Transverse colon (tissue), 4 donors: ENCODE measurements at regions not wholly inside any gene's neighbourhood (a gene's known extent, or its start where the extent isn't known, plus 50 kb on each side); places are given as distances from the start of the nearest gene placed in this dataset.

Experiments
- DNase-seq: peaks from one replicate; pipeline ENCODE4 v3.0.0-alpha.2; 2019
- H3K27ac ChIP-seq, 4 donors: fragments of 200-600 bp; sonication (generic); 2 replicates each; pipeline ENCODE4 v1.5.1; 2016 to 2018; ENCODE audit warnings: inconsistent platforms in 4 of 4
- H3K27me3 ChIP-seq: fragments of 200-600 bp; sonication (generic); 2 replicates; pipeline ENCODE4 v1.5.1; 2017; ENCODE audit warnings: inconsistent platforms
- H3K36me3 ChIP-seq, 4 donors: fragments of 200-600 bp; sonication (generic); 2 replicates each; pipeline ENCODE4 v1.5.1; 2017 to 2019; ENCODE audit warnings: inconsistent platforms in 4 of 4
- H3K4me1 ChIP-seq, 4 donors: fragments of 200-600 bp; sonication (generic); 2 replicates each; pipeline ENCODE4 v1.5.1; 2017 to 2020; ENCODE audit warnings: inconsistent platforms in 4 of 4
- H3K4me3 ChIP-seq, 4 donors: fragments of 200-600 bp; sonication (generic); 1 replicate in 1 of 4; 2 replicates in 3 of 4; pipeline versions ENCODE4 v1.5.1 to v1.6.1; 2017 to 2019; ENCODE audit warnings: inconsistent platforms in 4 of 4
- H3K9me3 ChIP-seq, 2 donors: fragments of 200-600 bp; sonication (generic); 2 replicates each; pipeline ENCODE4 v1.5.1; 2017 to 2019; ENCODE audit warnings: inconsistent platforms in 2 of 2
- EP300 ChIP-seq: sonication (generic); formaldehyde crosslinking; IDR thresholded peaks from one replicate; pipeline ENCODE4 v1.6.1; 2017; ENCODE audit warnings: antibody characterized with exemption, low read depth
- POLR2A ChIP-seq: fragments of 450-650 bp; IDR thresholded peaks from one replicate; pipeline ENCODE4 v1.6.1; 2016; ENCODE audit warnings: antibody characterized with exemption, mild to moderate bottlenecking, moderate library complexity
- POLR2AphosphoS5 ChIP-seq, 3 donors: sonication (generic); formaldehyde crosslinking; IDR thresholded peaks; one replicate each; pipeline ENCODE4 v1.6.1; 2016; ENCODE audit warnings: antibody characterized with exemption in 3 of 3
- WGBS, 2 donors: methylation state at CpG; one replicate each; pipeline ENCODE4 v1.1.5; 2018; ENCODE audit warnings: low coverage in 1 of 2; 5-methylcytosine and 5-hydroxymethylcytosine counted together
- in situ Hi-C, 4 donors: fragments of 200-750 bp; cut with MboI; loops; one replicate each; pipeline versions ENCODE4 v1.15.0 to v1.15.1; 2017; ENCODE audit warnings: low sequenced_read_pairs in 3 of 4, low pct_ligation_motif_present in 1 of 4, low pct_unique_long_range_greater_than_20kb in 1 of 4
- intact Hi-C: fragments of 100-400 bp; cut with DNase I; formaldehyde crosslinking; loops from one replicate; pipeline ENCODE4 v1.15.1; 2023; ENCODE audit warnings: low total_unique reads
- TF ChIP-seq, protein P1 (sequence below), 5 experiments: fragments of 200-600 bp in 3 of 5; fragments of 450-650 bp in 2 of 5; sonication (generic) in 3 of 5; IDR thresholded peaks; 1 replicate in 2 of 5; 2 replicates in 3 of 5; pipeline ENCODE4 v1.5.1; 2016 to 2017; ENCODE audit warnings: antibody characterized with exemption in 5 of 5, inconsistent platforms in 3 of 5, mild to moderate bottlenecking in 2 of 5, moderate library complexity in 1 of 5

DNA sequence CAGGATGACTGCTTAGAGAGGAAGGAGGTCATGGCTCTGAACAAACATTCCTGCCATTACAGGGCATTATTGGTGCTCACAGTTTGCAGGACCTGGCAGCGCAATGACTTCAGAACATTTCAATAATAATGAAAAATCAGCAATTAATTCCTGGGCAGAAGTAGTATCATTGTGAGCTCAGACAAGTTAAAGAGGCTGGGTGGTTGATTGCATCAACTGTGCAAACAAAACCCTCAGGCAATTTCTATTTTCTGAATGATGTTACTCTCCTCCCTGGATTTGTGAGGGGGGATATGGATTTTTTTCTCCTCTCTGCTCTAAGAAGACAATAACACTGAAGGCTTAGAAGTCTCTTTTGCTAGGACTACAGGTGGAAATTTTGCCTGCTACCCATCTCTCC is 168.1 kb upstream of the TACR1 start:
- in situ Hi-C loops (no loop called here), intact Hi-C loops (no loop called here)
- Histone ChIP-seq H3K9me3 (no peaks in the 10 kb centered on the region), H3K4me3 (no peak overlapping the region), H3K4me1 (no peaks in the 10 kb centered on the region), H3K36me3 (no peaks in the 10 kb centered on the region), H3K27me3 (no peaks in the 10 kb centered on the region), H3K27ac (no peak overlapping the region)
- DNase-seq = no peak
- 36 to 100% methylated on average over 1 of the region's 1 CpG for WGBS, 2 donors
- TF ChIP-seq EP300 = no peak
- TF ChIP-seq, protein P1, sequence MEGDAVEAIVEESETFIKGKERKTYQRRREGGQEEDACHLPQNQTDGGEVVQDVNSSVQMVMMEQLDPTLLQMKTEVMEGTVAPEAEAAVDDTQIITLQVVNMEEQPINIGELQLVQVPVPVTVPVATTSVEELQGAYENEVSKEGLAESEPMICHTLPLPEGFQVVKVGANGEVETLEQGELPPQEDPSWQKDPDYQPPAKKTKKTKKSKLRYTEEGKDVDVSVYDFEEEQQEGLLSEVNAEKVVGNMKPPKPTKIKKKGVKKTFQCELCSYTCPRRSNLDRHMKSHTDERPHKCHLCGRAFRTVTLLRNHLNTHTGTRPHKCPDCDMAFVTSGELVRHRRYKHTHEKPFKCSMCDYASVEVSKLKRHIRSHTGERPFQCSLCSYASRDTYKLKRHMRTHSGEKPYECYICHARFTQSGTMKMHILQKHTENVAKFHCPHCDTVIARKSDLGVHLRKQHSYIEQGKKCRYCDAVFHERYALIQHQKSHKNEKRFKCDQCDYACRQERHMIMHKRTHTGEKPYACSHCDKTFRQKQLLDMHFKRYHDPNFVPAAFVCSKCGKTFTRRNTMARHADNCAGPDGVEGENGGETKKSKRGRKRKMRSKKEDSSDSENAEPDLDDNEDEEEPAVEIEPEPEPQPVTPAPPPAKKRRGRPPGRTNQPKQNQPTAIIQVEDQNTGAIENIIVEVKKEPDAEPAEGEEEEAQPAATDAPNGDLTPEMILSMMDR (IDR thresholded peaks at IDR 0.05) = no peak
- no peak for TF ChIP-seq POLR2AphosphoS5 (IDR thresholded peaks at IDR 0.05)
- TF ChIP-seq POLR2A = no peak

DNA sequence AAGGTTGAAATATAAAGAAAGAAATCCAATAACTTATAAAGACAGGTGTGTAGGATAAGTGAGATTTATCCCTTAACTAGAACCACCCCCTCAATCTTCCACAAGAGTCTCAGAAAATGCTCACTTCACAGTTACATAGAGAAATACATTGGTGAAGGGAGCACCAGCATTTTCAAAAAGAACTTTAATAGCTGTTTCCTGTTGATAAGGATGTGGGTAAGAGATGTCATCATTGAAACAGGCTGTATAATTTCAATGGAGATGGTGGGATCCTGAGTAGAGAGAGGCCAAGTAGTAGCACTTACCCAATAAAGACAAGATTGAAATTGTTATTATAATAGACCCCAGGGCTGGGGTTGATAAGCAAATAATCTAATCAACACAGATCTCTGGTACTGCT is 162.2 kb upstream of the TACR1 start:
- no peaks in the 10 kb centered on the region for H3K36me3 ChIP-seq
- H3K4me3 ChIP-seq = no peak overlapping the region
- DNase-seq = no peak
- in situ Hi-C loops (no loop called here), intact Hi-C loops (no loop called here)
- H3K27ac ChIP-seq = no peak overlapping the region
- TF ChIP-seq POLR2AphosphoS5 (IDR thresholded peaks at IDR 0.05) = no peak
- TF ChIP-seq EP300 = no peak
- TF ChIP-seq, protein P1 (IDR thresholded peaks at IDR 0.05) = no peak
- no peak for TF ChIP-seq POLR2A
- H3K4me1 ChIP-seq = no peaks in the 10 kb centered on the region
- H3K27me3 ChIP-seq = no peaks in the 10 kb centered on the region
- no peaks in the 10 kb centered on the region for H3K9me3 ChIP-seq

DNA sequence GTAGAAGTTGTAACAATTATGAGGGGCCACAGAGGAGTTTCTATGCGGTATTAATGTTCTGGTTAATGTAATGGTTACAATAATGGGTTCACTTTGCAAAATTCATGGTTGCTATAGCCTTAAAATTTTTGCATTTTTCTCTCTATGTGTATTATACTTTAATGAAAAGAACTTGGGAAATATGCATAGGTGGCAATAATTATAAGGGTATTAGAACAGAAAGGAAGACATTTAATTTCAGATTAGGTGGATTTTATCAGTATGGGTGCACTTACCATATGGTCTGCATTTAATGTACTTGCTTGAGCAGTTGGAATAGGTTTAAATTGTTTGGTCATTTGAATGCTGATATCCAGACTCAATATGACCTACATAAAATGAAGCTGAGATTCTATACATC is 161.6 kb upstream of the TACR1 start:
- Histone ChIP-seq H3K4me3 (no peak overlapping the region), H3K27ac (no peak overlapping the region), H3K27me3 (no peaks in the 10 kb centered on the region), H3K36me3 (no peaks in the 10 kb centered on the region), H3K9me3 (no peaks in the 10 kb centered on the region), H3K4me1 (no peaks in the 10 kb centered on the region)
- no peak for TF ChIP-seq EP300
- no peak for TF ChIP-seq POLR2AphosphoS5 (IDR thresholded peaks at IDR 0.05)
- TF ChIP-seq POLR2A = no peak
- TF ChIP-seq, protein P1 (IDR thresholded peaks at IDR 0.05) = no peak
- no peak for DNase-seq
- intact Hi-C loops (no loop called here), in situ Hi-C loops (no loop called here)
- 74 to 92% methylated on average over 1 of the region's 1 CpG for WGBS, 2 donors

DNA sequence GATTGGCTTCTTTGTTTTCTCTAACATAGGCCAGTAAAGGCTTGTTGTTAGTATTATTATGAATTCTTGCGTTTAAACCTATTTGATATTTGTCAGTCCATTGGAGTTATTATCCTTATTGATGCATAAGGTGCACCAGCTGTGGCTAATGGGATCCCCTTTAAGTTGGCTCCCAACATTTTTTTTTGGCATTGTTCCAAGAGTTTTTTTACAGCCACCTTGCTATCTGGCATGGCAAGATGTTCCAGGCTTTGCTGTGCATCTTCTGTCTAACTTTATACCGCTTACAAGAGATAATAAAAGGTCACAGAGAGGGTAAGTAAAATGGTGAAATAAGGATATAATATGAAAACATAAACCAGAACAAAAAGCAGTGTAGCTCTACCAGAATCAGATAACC is 157.5 kb upstream of the TACR1 start:
- Histone ChIP-seq H3K27ac (no peak overlapping the region), H3K27me3 (no peaks in the 10 kb centered on the region), H3K4me3 (no peak overlapping the region), H3K9me3 (no peaks in the 10 kb centered on the region), H3K4me1 (no peaks in the 10 kb centered on the region), H3K36me3 (no peaks in the 10 kb centered on the region)
- WGBS, 2 donors = 53 to 75% methylated on average over 2 of the region's 2 CpGs
- intact Hi-C loops (no loop called here), in situ Hi-C loops (no loop called here)
- no peak for DNase-seq
- TF ChIP-seq EP300 = no peak
- TF ChIP-seq, protein P1 (IDR thresholded peaks at IDR 0.05) = no peak
- TF ChIP-seq POLR2A = no peak
- no peak for TF ChIP-seq POLR2AphosphoS5 (IDR thresholded peaks at IDR 0.05)
